Skeletal muscle satellite cell (primary cell): ENCODE measurements at regions not wholly inside any gene's neighbourhood (a gene's known extent, or its start where the extent isn't known, plus 50 kb on each side); places are given as distances from the start of the nearest gene placed in this dataset.
A peak's percentile ranks its signal among the peaks of the same experiment; 100 is the strongest.
"Not testable (repeated sequence)": the region's sequence is repeated elsewhere in the genome, so short reads cannot be mapped to it uniquely, and the experiment has no call there.

Experiments used
- H3K27me3 ChIP-seq: 2 replicates; pipeline ENCODE4 v1.7.0; 2013; ENCODE audit warnings: low read length; ENCODE audit not compliant: control insufficient read depth, insufficient read depth
- H3K36me3 ChIP-seq: 2 replicates; pipeline ENCODE4 v1.7.0; 2013; ENCODE audit warnings: mild to moderate bottlenecking, control low read depth, low read length; ENCODE audit not compliant: insufficient read depth
- H3K4me1 ChIP-seq: 2 replicates; pipeline ENCODE4 v1.7.0; 2013; ENCODE audit warnings: low read length; ENCODE audit not compliant: control insufficient read depth, insufficient read depth
- H3K4me2 ChIP-seq: 2 replicates; pipeline ENCODE4 v1.7.0; 2013; ENCODE audit warnings: mild to moderate bottlenecking, low read length
- H3K4me3 ChIP-seq: 2 replicates; pipeline ENCODE4 v1.7.0; 2013; ENCODE audit warnings: low read length
- H3K9ac ChIP-seq: 2 replicates; pipeline ENCODE4 v1.7.0; 2013; ENCODE audit warnings: mild to moderate bottlenecking, low read depth, low read length, moderate library complexity
- H3K9me3 ChIP-seq: replicated peaks from 2 replicates; pipeline ENCODE4 v1.7.0; 2013; ENCODE audit warnings: mild to moderate bottlenecking, control low read depth, low read length

DNA sequence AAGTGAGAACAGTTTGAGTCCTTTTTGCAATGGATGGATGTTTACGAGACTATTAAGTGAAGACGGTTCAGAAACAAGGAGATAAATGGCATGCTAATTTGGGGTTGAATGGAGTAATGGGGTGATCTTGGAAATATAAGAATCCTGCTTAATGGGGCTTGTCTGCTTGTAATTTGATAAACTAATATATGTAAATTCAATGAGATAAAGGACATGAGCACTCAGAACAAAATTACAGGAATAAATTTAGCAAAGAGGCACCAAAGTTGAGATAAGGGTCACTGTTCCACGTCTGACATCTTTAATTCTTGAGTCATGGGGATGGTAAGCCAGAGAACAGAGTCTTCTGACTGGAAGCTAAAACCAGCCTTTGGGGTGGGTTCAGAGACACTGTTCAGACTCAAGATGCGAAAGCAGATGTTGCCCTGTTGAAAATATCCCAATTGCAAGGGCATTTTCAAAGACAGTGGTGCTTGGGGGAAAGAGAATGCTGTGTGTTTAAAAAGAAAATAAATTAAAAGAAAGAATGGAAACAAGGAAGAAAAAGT lies 67.8 kb upstream of the CHRNB4 start:
- Histone ChIP-seq H3K4me1 (peaks cover 8% of the 10 kb centered on the region), H3K36me3 (no peaks in the 10 kb centered on the region), H3K27me3 (peaks cover 41% of the 10 kb centered on the region), H3K9ac (no peak overlapping the region), H3K4me3 (no peak overlapping the region), H3K9me3 (no peaks in the 10 kb centered on the region), H3K4me2 (peak overlapping the region; percentile 70)

DNA sequence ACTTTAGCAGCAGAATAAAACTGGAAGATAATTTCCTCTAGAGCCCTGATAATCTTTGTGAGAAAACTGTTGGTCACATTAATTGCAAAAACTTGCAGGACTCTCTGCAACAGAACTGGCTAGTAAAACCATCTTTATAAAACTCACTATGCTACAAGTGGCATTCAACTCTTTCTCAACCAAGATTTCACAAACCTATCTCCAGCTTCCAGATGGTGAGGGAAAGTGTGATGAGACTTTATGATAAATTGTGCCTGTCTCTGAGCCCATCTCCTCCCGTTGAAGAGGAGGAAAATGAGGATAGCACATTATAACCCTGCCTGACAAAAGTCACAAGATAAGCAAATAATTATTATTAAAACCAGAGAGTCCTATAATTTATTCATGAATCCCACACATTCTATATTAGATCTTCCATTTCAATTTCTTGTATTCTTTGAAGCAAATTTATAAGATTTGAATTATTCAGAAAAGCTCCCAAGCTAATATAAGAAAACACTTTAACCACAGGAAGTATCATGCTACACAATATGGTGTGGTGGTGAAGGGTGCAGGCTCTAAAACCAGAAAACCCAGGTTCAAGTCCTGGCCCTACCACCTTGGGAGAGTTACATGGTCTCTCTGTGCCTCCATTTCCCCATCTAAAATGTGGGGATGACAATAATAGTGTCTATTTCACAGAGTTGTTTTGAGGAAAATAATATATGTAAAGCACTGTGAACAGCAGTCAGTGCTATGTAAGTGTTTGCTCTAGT lies 65.6 kb upstream of the CHRNB4 start:
- H3K9ac ChIP-seq, H3K4me1 ChIP-seq, H3K4me2 ChIP-seq, H3K4me3 ChIP-seq, H3K36me3 ChIP-seq, H3K9me3 ChIP-seq: not testable (repeated sequence)
- H3K27me3 ChIP-seq, result peaks cover 48% of the 10 kb centered on the region

DNA sequence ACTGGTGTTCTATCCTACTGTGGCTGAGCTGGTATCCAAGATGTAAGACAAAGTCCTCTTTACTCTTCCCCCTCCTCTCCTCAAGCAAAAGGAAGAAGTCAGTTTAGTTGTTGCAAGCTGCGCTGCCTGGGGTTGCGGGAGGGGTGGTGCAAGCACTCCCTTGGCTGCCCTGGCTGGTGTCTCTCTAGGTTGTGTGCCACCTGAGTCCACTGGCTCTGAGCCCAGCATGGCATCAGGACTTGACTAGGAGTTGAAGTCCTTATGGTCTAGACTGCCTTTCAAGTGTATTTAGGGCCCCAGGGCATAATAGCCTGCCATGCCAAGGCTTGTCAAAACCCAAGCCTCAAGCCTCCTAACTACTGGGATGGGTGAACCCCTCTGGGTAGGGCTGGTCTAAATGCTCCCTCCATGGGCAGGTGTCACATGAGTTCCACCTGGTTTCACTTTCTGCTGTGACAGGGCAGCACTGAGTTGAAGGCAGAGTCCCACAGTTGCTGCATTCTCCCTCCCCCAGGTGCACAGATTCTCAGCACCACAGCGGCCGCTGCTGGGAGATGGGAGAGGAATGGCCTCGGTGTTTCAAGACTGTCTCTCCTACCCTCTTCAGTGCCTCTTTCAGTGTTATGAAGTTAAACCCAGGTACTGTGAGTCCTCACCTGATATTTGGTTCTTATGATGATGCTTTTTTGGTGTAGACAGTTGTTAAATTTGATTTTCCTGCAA lies 62.5 kb upstream of the CHRNB4 start:
- peaks cover 54% of the 10 kb centered on the region for H3K27me3 ChIP-seq
- not testable (repeated sequence) for H3K9me3 ChIP-seq, H3K4me1 ChIP-seq, H3K4me2 ChIP-seq, H3K9ac ChIP-seq, H3K4me3 ChIP-seq, H3K36me3 ChIP-seq

DNA sequence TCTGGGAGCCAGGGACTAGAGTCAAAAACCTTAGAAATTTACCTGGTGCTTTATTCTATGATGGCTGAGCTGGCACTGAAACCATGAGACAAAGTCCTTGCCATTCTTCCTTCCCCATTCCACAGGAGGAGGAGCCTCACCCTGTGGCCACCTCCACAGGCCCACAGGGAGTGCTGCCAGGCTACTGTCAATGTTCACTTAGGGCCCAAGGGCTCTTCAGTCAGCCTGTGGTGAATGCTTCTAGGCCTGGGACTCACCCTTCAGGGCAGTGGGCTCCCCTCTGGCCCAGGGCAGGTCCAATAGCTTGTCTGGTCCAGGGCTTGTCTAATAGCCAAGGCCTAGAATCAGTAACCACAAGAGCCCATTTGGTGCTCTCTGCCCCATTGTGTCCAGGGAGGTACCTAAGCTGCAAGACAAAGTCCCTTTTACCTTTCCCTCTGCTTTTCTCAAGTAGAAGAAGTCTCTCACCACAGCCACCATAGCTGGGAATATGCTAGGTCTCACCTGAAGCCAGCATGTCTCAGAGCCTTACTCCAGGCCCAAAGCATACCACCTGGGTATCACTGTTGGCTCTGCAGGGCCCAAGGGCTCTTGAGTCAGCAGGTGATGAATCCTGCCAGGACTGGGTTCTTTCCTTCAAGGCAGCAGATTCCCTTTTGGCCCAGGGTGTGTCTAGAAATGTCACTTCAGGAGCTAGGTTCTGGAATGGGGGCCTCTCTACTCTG lies 61.8 kb upstream of the CHRNB4 start:
- Histone ChIP-seq H3K4me2 (no peak overlapping the region), H3K36me3 (no peaks in the 10 kb centered on the region), H3K4me1 (no peaks in the 10 kb centered on the region), H3K9ac (no peak overlapping the region), H3K27me3 (peaks cover 61% of the 10 kb centered on the region), H3K9me3 (no peaks in the 10 kb centered on the region), H3K4me3 (no peak overlapping the region)

DNA sequence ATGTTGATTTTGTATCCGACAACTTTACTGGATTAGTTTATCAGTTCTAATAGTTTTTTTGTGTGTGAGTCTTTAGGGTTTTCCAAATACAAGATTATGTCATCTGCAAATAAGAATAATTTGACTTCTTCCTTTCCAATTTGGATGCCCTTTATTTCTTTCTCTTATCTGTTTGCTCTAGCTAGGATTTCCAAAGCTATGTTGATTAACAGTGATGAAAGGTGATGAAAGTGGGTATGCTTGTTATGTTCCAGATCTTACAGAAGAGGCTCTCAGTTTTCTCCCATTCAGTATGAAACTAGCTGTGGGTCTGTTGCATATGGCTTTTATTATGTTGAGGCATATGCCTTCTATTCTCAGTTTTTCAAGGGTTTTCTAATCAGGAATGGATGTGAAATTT lies 56.4 kb upstream of the CHRNB4 start:
- H3K36me3 ChIP-seq, result no peaks in the 10 kb centered on the region
- H3K9ac ChIP-seq, result no peak overlapping the region
- no peak overlapping the region for H3K4me2 ChIP-seq
- H3K27me3 ChIP-seq, result peaks cover 53% of the 10 kb centered on the region
- H3K4me1 ChIP-seq, result no peaks in the 10 kb centered on the region
- no peak overlapping the region for H3K4me3 ChIP-seq
- no peaks in the 10 kb centered on the region for H3K9me3 ChIP-seq

DNA sequence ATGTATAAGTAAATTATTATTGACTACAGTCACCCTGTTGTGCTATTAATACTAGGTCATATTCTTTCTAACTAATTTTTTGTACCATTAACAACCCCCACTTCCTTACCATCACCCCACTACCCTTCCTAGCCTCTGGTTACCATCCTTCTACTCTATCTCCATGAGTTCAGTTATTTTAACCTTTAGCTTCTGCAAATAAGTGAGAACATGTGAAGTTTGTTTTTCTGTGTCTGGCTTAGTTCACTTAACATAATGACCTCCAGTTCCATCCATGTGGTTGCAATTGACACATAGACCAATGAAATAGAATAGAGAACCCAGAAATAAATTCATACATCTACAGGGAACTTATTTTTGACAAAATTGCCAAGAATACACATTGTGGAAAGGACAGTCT lies 55.4 kb upstream of the CHRNB4 start:
- H3K4me1 ChIP-seq, result no peaks in the 10 kb centered on the region
- H3K27me3 ChIP-seq, result peaks cover 49% of the 10 kb centered on the region
- H3K36me3 ChIP-seq, result no peaks in the 10 kb centered on the region
- H3K4me3 ChIP-seq, result no peak overlapping the region
- H3K9ac ChIP-seq, result no peak overlapping the region
- no peaks in the 10 kb centered on the region for H3K9me3 ChIP-seq
- no peak overlapping the region for H3K4me2 ChIP-seq

DNA sequence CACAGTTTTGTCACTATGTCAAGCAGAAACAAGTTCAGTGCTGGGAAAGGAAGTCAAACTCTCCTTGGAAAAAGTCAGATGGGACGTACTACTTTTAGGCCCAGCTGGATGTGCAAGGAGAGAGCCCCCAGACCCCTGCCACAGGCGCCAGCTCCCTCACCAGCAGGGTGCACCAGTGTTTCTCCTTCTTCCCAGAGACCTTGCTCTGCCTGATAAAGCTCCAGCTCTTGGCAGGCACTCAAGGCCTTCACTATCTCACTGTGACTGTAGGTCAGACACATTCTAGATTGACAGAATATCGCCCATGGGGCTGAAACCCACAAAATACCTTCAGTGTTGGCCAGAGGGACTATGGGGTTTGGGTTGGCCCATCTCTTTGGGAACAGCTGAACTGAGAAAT lies 54.8 kb upstream of the CHRNB4 start:
- Histone ChIP-seq H3K27me3 (peaks cover 55% of the 10 kb centered on the region), H3K9ac (no peak overlapping the region), H3K9me3 (no peaks in the 10 kb centered on the region), H3K4me3 (no peak overlapping the region), H3K36me3 (no peaks in the 10 kb centered on the region), H3K4me1 (no peaks in the 10 kb centered on the region), H3K4me2 (no peak overlapping the region)

DNA sequence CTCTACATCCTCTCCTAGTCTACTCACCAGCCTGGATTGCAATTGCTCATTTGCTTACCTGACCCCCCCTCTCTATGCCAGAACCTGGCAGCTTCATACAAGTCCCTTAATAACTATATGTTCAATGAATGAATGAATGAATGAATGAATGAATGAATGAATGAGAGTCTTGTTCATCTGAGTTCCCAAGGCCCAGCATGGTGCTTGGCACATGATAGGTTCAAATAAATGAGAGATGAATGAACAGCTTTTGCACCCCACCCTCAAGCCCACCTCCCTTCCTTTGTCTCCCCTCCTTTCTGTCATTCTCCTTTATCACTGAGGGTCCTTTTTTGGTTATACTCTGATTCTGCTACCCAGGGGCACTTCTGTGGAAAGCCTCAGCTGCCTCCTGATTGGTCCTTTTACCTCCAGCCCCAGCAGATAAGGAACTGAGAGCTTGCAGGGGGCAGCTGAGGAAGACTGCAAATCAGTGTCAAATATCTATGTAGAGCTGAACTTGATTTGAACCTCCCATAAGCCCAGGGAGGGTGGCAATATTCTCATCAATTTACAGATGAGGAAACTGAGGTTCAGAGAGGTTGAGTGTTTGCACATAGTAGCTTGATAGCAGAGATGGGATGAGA lies 54.1 kb upstream of the CHRNB4 start:
- no peak overlapping the region for H3K9ac ChIP-seq
- H3K4me1 ChIP-seq, result no peaks in the 10 kb centered on the region

DNA sequence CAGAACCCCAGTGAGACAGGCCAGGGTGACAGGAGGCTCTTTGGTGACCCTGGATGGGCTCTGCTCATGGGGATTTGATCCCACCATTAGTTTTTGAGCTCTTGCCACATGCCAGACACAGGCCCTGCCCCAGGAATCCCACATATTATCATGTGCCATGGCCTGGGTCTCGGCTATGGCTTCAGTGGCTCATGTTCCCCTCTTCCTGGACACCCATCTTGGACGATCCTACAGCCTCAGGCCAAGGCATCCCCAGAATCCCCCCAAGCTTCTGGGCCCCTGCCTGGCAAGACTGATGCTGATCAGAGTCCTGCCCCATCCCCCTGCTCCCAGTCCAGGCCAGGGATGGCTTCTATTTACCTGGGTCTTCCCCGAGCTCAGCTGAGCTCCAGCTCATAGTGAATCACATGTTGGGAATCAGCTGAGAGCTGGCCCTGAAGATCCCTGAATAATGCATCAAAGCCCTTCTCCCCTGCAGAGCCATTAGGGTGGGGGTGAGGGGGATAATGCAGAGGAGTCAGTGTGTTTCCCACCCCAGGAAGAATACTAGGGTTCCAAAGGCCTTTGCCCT lies 50.9 kb upstream of the CHRNB4 start:
- no peaks in the 10 kb centered on the region for H3K36me3 ChIP-seq
- H3K9me3 ChIP-seq, result no peaks in the 10 kb centered on the region
- H3K27me3 ChIP-seq, result peaks cover 51% of the 10 kb centered on the region
- no peak overlapping the region for H3K4me3 ChIP-seq
- no peak overlapping the region for H3K4me2 ChIP-seq
- H3K9ac ChIP-seq, result no peak overlapping the region
- no peaks in the 10 kb centered on the region for H3K4me1 ChIP-seq

More for the DNA sequence above, 54.1 kb upstream of the CHRNB4 start:
- H3K9me3 ChIP-seq, result no peaks in the 10 kb centered on the region
- peaks cover 62% of the 10 kb centered on the region for H3K27me3 ChIP-seq
- H3K4me3 ChIP-seq, result no peak overlapping the region
- H3K4me2 ChIP-seq, result no peak overlapping the region
- H3K36me3 ChIP-seq, result no peaks in the 10 kb centered on the region

DNA sequence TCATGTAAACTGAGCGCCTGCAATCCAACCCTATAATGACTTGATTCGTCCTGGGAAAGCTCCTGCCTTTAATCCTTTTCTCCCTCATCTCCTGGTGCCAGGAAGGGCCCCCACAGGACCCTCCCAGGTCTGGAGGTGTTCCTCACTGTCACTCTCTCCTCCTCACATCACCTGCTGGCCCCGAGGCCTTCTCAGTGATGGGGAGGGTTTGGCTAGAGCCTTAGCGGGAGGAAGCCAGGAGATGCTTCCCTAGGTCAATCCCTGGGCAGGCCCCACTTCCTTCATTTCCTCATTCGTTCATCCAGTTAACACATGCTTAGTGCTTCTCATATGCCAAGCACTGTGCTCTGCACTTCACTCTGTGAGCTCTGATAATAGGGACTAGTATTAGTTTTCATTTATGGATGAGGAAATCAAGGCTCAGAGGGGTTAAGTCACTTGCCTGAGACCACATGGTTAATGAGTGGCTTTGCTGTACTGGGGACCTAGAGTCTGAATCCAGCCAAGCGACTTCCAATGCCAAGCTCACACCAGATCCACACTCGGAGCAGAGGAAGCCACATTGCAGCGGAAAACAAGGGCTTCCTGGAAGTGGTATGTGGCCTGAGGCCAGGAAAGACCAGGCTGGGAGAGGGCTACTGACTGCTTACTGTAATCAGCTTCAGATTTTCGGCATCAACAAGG lies 50.3 kb upstream of the CHRNB4 start:
- no peak overlapping the region for H3K4me2 ChIP-seq
- H3K4me1 ChIP-seq, result no peaks in the 10 kb centered on the region
- H3K9ac ChIP-seq, result no peak overlapping the region
- H3K27me3 ChIP-seq, result peaks cover 53% of the 10 kb centered on the region
- H3K36me3 ChIP-seq, result no peaks in the 10 kb centered on the region
- no peak overlapping the region for H3K4me3 ChIP-seq
- no peaks in the 10 kb centered on the region for H3K9me3 ChIP-seq
